ENCODE measurements at regions not wholly inside any gene's neighbourhood (a gene's known extent, or its start where the extent isn't known, plus 50 kb on each side); places are given as distances from the start of the nearest gene placed in this dataset.
"Not testable (repeated sequence)": the region's sequence is repeated elsewhere in the genome, so short reads cannot be mapped to it uniquely, and the experiment has no call there.

GRCh38 chr7:128561116-128561722, 84.7 kb downstream of the METTL2B start:
- not testable (repeated sequence) for DNase-seq (ENCODE audit: low spot score)

GRCh38 chr7:128562795-128563194, 86.2 kb downstream of the METTL2B start:
- DNase-seq (ENCODE audit: low spot score): not testable (repeated sequence)

GRCh38 chr7:128564123-128564700, 87.7 kb downstream of the METTL2B start:
- DNase-seq (ENCODE audit: low spot score): not testable (repeated sequence)

- DNase-seq (ENCODE audit: low spot score): not testable (repeated sequence)
Observed at GRCh38 chr7:128564932-128565864, 88.7 kb downstream of the METTL2B start.

- DNase-seq (ENCODE audit: low spot score): not testable (repeated sequence)
Observed at GRCh38 chr7:128575277-128575676, 96.8 kb upstream of the GARIN1A start.

GRCh38 chr7:128576953-128577352, 95.1 kb upstream of the GARIN1A start:
- DNase-seq (ENCODE audit: low spot score): not testable (repeated sequence)

GRCh38 chr7:128579843-128580242, 92.2 kb upstream of the GARIN1A start:
- not testable (repeated sequence) for DNase-seq (ENCODE audit: low spot score)

- peak; percentile 42 for DNase-seq (ENCODE audit: low spot score)
Observed at GRCh38 chr7:128581100-128581499, 91.0 kb upstream of the GARIN1A start.

GRCh38 chr7:128581825-128582561, 90.1 kb upstream of the GARIN1A start:
- DNase-seq (ENCODE audit: low spot score): not testable (repeated sequence)

GRCh38 chr7:128586715-128587114, 85.4 kb upstream of the GARIN1A start:
- DNase-seq (ENCODE audit: low spot score): not testable (repeated sequence)

GRCh38 chr7:128591705-128592104, 80.4 kb upstream of the GARIN1A start:
- no peak for DNase-seq (ENCODE audit: low spot score)

GRCh38 chr7:128592209-128592608, 79.9 kb upstream of the GARIN1A start:
- not testable (repeated sequence) for DNase-seq (ENCODE audit: low spot score)

GRCh38 chr7:128594061-128594460, 78.0 kb upstream of the GARIN1A start:
- DNase-seq (ENCODE audit: low spot score): not testable (repeated sequence)

- DNase-seq (ENCODE audit: low spot score): not testable (repeated sequence)
Observed at GRCh38 chr7:128596336-128597128, 75.6 kb upstream of the GARIN1A start.

- not testable (repeated sequence) for DNase-seq (ENCODE audit: low spot score)
Observed at GRCh38 chr7:128598946-128599345, 73.1 kb upstream of the GARIN1A start.

- peak; percentile 33 for DNase-seq (ENCODE audit: low spot score)
Observed at GRCh38 chr7:128608678-128609421, 63.2 kb upstream of the GARIN1A start.

GRCh38 chr7:128613366-128613765, 58.7 kb upstream of the GARIN1A start:
- DNase-seq (ENCODE audit: low spot score): not testable (repeated sequence)

- DNase-seq (ENCODE audit: low spot score): not testable (repeated sequence)
Observed at GRCh38 chr7:128614812-128615211, 57.3 kb upstream of the GARIN1A start.

GRCh38 chr7:128616799-128617198, 55.3 kb upstream of the GARIN1A start:
- not testable (repeated sequence) for DNase-seq (ENCODE audit: low spot score)
